Left lung (tissue), 4 donors: ENCODE measurements at regions not wholly inside any gene's neighbourhood (a gene's known extent, or its start where the extent isn't known, plus 50 kb on each side); places are given as distances from the start of the nearest gene placed in this dataset.
"Not testable (repeated sequence)": the region's sequence is repeated elsewhere in the genome, so short reads cannot be mapped to it uniquely, and the experiment has no call there.

Experiments
- ATAC-seq: fragments of 200-7000 bp; cut with Tn5 transposase; one replicate; pipeline ENCODE4 v1.9.1; 2020; ENCODE audit warnings: moderate library complexity
- DNase-seq, 4 donors: peaks; one replicate each; pipeline ENCODE4 v3.0.0-alpha.2; 2013 to 2020
- H3K27ac ChIP-seq, 2 donors: fragments of 200-600 bp; sonication (generic) in 1 of 2; one replicate each; pipeline versions ENCODE4 v1.5.0 to v1.8.0; 2020 to 2021
- H3K27me3 ChIP-seq, 2 donors: fragments of 200-600 bp; sonication (generic) in 1 of 2; one replicate each; pipeline versions ENCODE4 v1.5.0 to v1.8.0; 2020 to 2021
- H3K36me3 ChIP-seq, 2 donors: fragments of 200-600 bp; sonication (generic) in 1 of 2; one replicate each; pipeline versions ENCODE4 v1.5.0 to v1.8.0; 2020 to 2021
- H3K4me1 ChIP-seq, 2 donors: fragments of 200-600 bp; one replicate each; pipeline ENCODE4 v1.8.0; 2021
- H3K4me3 ChIP-seq, 2 donors: fragments of 200-600 bp; sonication (generic) in 1 of 2; one replicate each; pipeline versions ENCODE4 v1.5.0 to v1.8.0; 2020 to 2021; ENCODE audit warnings: mild to moderate bottlenecking in 1 of 2
- H3K9me3 ChIP-seq, 2 donors: fragments of 200-600 bp; sonication (generic) in 1 of 2; one replicate each; pipeline versions ENCODE4 v1.5.0 to v1.8.0; 2020 to 2021
- CTCF ChIP-seq, 2 donors: fragments of 200-600 bp; sonication (generic) in 1 of 2; IDR thresholded peaks; one replicate each; pipeline versions ENCODE4 v1.5.0 to v1.8.0; 2021; ENCODE audit warnings: antibody characterized with exemption in 2 of 2
- intact Hi-C, 2 donors: fragments of 100-400 bp; cut with DNase I; formaldehyde crosslinking; loops; one replicate each; pipeline versions ENCODE4 v1.11.2 to v1.14.2; 2022
- donor health status: DM: no; HTN: yes; CAD: no.
- donor health status: DM: no; HTN: no; CAD: no.

GRCh38 chr7:16264036-16264819 lies 157.1 kb downstream of the CRPPA start:
- no peak overlapping the region for H3K27ac ChIP-seq
- H3K27me3 ChIP-seq: no peaks in the 10 kb centered on the region
- TF ChIP-seq CTCF (IDR thresholded peaks at IDR 0.05): no peak
- peak in 2 of 4 donors; percentile 7 to 14 for DNase-seq
- no peak for ATAC-seq
- intact Hi-C loops: no loop called here
- no peak overlapping the region for H3K4me3 ChIP-seq
- no peaks in the 10 kb centered on the region for H3K4me1 ChIP-seq
- no peaks in the 10 kb centered on the region for H3K36me3 ChIP-seq
- H3K9me3 ChIP-seq: no peaks in the 10 kb centered on the region

- H3K27me3 ChIP-seq, H3K4me3 ChIP-seq, ATAC-seq, H3K36me3 ChIP-seq, H3K27ac ChIP-seq, intact Hi-C loops, H3K9me3 ChIP-seq, H3K4me1 ChIP-seq, DNase-seq: not testable (repeated sequence)
Observed at GRCh38 chr7:16263377-16263776, 158.0 kb downstream of the CRPPA start.

GRCh38 chr7:16261654-16262053 lies 159.7 kb downstream of the CRPPA start:
- H3K27ac ChIP-seq: no peak overlapping the region
- intact Hi-C loops: no loop called here
- TF ChIP-seq CTCF (IDR thresholded peaks at IDR 0.05): no peak
- H3K36me3 ChIP-seq: no peaks in the 10 kb centered on the region
- no peak for DNase-seq
- H3K9me3 ChIP-seq: no peaks in the 10 kb centered on the region
- ATAC-seq: no peak
- H3K4me3 ChIP-seq: no peak overlapping the region
- H3K4me1 ChIP-seq: no peaks in the 10 kb centered on the region
- no peaks in the 10 kb centered on the region for H3K27me3 ChIP-seq

GRCh38 chr7:16261100-16261499 lies 160.2 kb downstream of the CRPPA start:
- Histone ChIP-seq H3K27me3 (no peaks in the 10 kb centered on the region), H3K27ac (no peak overlapping the region), H3K36me3 (no peaks in the 10 kb centered on the region), H3K4me1 (no peaks in the 10 kb centered on the region), H3K9me3 (peaks cover 0 to 3% of the 10 kb centered on the region in 2 donors), H3K4me3 (no peak overlapping the region)
- intact Hi-C loops: no loop called here
- no peak for TF ChIP-seq CTCF (IDR thresholded peaks at IDR 0.05)
- DNase-seq (no peak), ATAC-seq (no peak)

GRCh38 chr7:16260236-16260728 lies 161.1 kb downstream of the CRPPA start:
- Histone ChIP-seq H3K27ac (no peak overlapping the region), H3K4me1 (no peaks in the 10 kb centered on the region), H3K36me3 (no peaks in the 10 kb centered on the region), H3K27me3 (no peaks in the 10 kb centered on the region), H3K9me3 (peaks cover 0 to 11% of the 10 kb centered on the region in 2 donors), H3K4me3 (no peak overlapping the region)
- intact Hi-C loops: no loop called here
- TF ChIP-seq CTCF (IDR thresholded peaks at IDR 0.05): no peak
- ATAC-seq (no peak), DNase-seq (no peak)

GRCh38 chr7:16256419-16256818 lies 164.9 kb downstream of the CRPPA start:
- intact Hi-C loops, H3K27ac ChIP-seq, H3K4me1 ChIP-seq, H3K4me3 ChIP-seq, H3K27me3 ChIP-seq, ATAC-seq, H3K36me3 ChIP-seq, DNase-seq: not testable (repeated sequence)
- peaks cover 0 to 14% of the 10 kb centered on the region in 2 donors for H3K9me3 ChIP-seq

- H3K36me3 ChIP-seq, H3K4me3 ChIP-seq, intact Hi-C loops, DNase-seq, ATAC-seq, H3K27ac ChIP-seq, H3K27me3 ChIP-seq, H3K4me1 ChIP-seq: not testable (repeated sequence)
- peaks cover 0 to 14% of the 10 kb centered on the region in 2 donors for H3K9me3 ChIP-seq
Observed at GRCh38 chr7:16255952-16256351, 165.4 kb downstream of the CRPPA start.

GRCh38 chr7:16250655-16251054 lies 170.7 kb downstream of the CRPPA start:
- H3K36me3 ChIP-seq, H3K27ac ChIP-seq, H3K4me1 ChIP-seq, intact Hi-C loops, DNase-seq, ATAC-seq, H3K27me3 ChIP-seq, H3K4me3 ChIP-seq: not testable (repeated sequence)
- H3K9me3 ChIP-seq: peaks cover 0 to 22% of the 10 kb centered on the region in 2 donors

GRCh38 chr7:16249204-16249603 lies 172.1 kb downstream of the CRPPA start:
- not testable (repeated sequence) for ATAC-seq, DNase-seq

More at GRCh38 chr7:16249204-16249603, 172.1 kb downstream of the CRPPA start:
- H3K36me3 ChIP-seq, H3K4me3 ChIP-seq, H3K27ac ChIP-seq, H3K27me3 ChIP-seq, intact Hi-C loops, H3K4me1 ChIP-seq: not testable (repeated sequence)
- H3K9me3 ChIP-seq: peaks cover 0 to 16% of the 10 kb centered on the region in 2 donors
